Naive thymus-derived CD4-positive, alpha-beta T cell (primary cell): ENCODE measurements at regions not wholly inside any gene's neighbourhood (a gene's known extent, or its start where the extent isn't known, plus 50 kb on each side); places are given as distances from the start of the nearest gene placed in this dataset.

ENCODE experiments used
- ATAC-seq: fragments of 150-1000 bp; cut with Tn5 transposase; 2 replicates; pipeline ENCODE4 v1.10.0; 2021; ENCODE audit warnings: mild to moderate bottlenecking, moderate library complexity
- CTCF ChIA-PET: fragments of 350-600 bp; sonication (Branson Sonifier 250); formaldehyde crosslinking; loops from one replicate; lab custom pipeline; 2021; ENCODE audit warnings: antibody characterized with exemption; lab: Charles Lee
- POLR2A ChIA-PET: fragments of 350-600 bp; sonication (Branson Sonifier 250); formaldehyde crosslinking; loops from one replicate; lab custom pipeline; 2021; ENCODE audit warnings: antibody characterized with exemption, inconsistent platforms; lab: Charles Lee
- DNase-seq, 9 donors: peaks; one replicate each; pipeline versions ENCODE4 v3.0.0 to v3.0.0-alpha.2; 2020 to 2022; ENCODE audit warnings: mixed read lengths in 1 of 9
- H3K27ac ChIP-seq: one replicate; pipeline ENCODE4 v1.7.0; 2013; ENCODE audit warnings: mild to moderate bottlenecking, low read depth, low read length, moderate library complexity
- H3K27me3 ChIP-seq, 2 donors: one replicate each; pipeline ENCODE4 v1.7.0; 2013; ENCODE audit warnings: low read length in 2 of 2, mild to moderate bottlenecking in 2 of 2, moderate library complexity in 2 of 2; ENCODE audit not compliant: control insufficient read depth in 2 of 2, insufficient read depth in 2 of 2
- H3K36me3 ChIP-seq, 3 experiments: 1 replicate in 2 of 3; 2 replicates in 1 of 3; pipeline ENCODE4 v1.7.0; 2013; ENCODE audit warnings: low read length in 3 of 3, mild to moderate bottlenecking in 3 of 3, moderate library complexity in 1 of 3; ENCODE audit not compliant: insufficient read depth in 3 of 3, control insufficient read depth in 2 of 3
- H3K4me1 ChIP-seq, 2 donors: one replicate each; pipeline ENCODE4 v1.7.0; 2013; ENCODE audit warnings: low read length in 2 of 2, mild to moderate bottlenecking in 2 of 2, moderate library complexity in 1 of 2; ENCODE audit not compliant: control insufficient read depth in 2 of 2, insufficient read depth in 2 of 2
- H3K4me3 ChIP-seq: 2 replicates; pipeline ENCODE4 v1.7.0; 2013; ENCODE audit warnings: mild to moderate bottlenecking, low read length
- H3K9me3 ChIP-seq, 3 experiments: 1 replicate in 2 of 3; 2 replicates in 1 of 3; pipeline ENCODE4 v1.7.0; 2013; ENCODE audit warnings: low read length in 3 of 3; ENCODE audit not compliant: control insufficient read depth in 2 of 3
- H3K27ac Mint-ChIP-seq, 9 donors: one replicate each; pipeline ENCODE4 v1.8.0; 2020 to 2022; ENCODE audit warnings: mixed read lengths in 9 of 9, mild to moderate bottlenecking in 8 of 9, moderate library complexity in 5 of 9, inconsistent platforms in 2 of 9
- H3K27me3 Mint-ChIP-seq, 5 donors: one replicate each; pipeline ENCODE4 v1.8.0; 2021 to 2022; ENCODE audit warnings: mixed read lengths in 5 of 5, mild to moderate bottlenecking in 1 of 5
- H3K36me3 Mint-ChIP-seq, 5 donors: one replicate each; pipeline ENCODE4 v1.8.0; 2020 to 2022; ENCODE audit warnings: mixed read lengths in 5 of 5, mild to moderate bottlenecking in 3 of 5, inconsistent platforms in 1 of 5
- H3K4me1 Mint-ChIP-seq, 7 donors: one replicate each; pipeline ENCODE4 v1.8.0; 2020 to 2022; ENCODE audit warnings: mixed read lengths in 7 of 7, mild to moderate bottlenecking in 3 of 7, inconsistent platforms in 1 of 7
- H3K4me3 Mint-ChIP-seq, 10 donors: one replicate each; pipeline ENCODE4 v1.8.0; 2020 to 2022; ENCODE audit warnings: mild to moderate bottlenecking in 10 of 10, mixed read lengths in 10 of 10, moderate library complexity in 6 of 10, inconsistent platforms in 2 of 10
- H3K9me3 Mint-ChIP-seq, 11 donors: one replicate each; pipeline ENCODE4 v1.8.0; 2020 to 2022; ENCODE audit warnings: mixed read lengths in 11 of 11, mild to moderate bottlenecking in 4 of 11, inconsistent platforms in 1 of 11, moderate library complexity in 1 of 11
- intact Hi-C, 2 donors: fragments of 100-400 bp; cut with micrococcal nuclease; formaldehyde crosslinking; loops; one replicate each; pipeline ENCODE4 v1.15.1; 2023

DNA sequence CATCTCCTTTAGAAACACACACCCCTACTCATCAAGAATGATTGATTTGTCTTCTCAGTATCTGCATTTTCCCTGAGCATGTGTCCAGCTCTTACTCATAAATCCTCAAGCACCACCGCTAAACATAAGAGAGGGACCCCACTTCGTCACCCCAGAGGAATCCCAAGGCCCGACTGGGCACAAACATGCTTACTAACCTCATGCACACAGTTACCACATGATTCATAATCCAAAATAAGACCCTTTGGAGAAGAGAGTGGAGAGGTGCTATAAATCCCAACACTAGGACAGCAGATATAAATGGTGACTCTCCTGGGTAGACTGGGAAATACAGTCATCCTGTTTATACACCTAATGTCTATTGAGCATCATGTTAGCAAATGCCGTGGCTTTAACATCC, 843.2 kb upstream of the ID2 start:
- H3K4me1 Mint-ChIP-seq: peaks cover 14 to 37% (median 17%) of the 10 kb centered on the region in 7 donors
- no peak overlapping the region for H3K4me3 ChIP-seq
- H3K36me3 Mint-ChIP-seq: peaks cover 0 to 18% (median 4%) of the 10 kb centered on the region in 5 donors
- no peak for ATAC-seq
- CTCF ChIA-PET: no interaction called here
- POLR2A ChIA-PET: no interaction called here
- no peak overlapping the region for H3K4me3 Mint-ChIP-seq
- peaks cover 0 to 25% (median 3%) of the 10 kb centered on the region in 11 donors for H3K9me3 Mint-ChIP-seq
- no peaks in the 10 kb centered on the region for H3K27me3 Mint-ChIP-seq
- peaks cover 0 to 4% of the 10 kb centered on the region in 2 donors for H3K4me1 ChIP-seq
- intact Hi-C loops: no loop called here
- no peaks in the 10 kb centered on the region for H3K36me3 ChIP-seq
- H3K27me3 ChIP-seq: no peaks in the 10 kb centered on the region
- no peak for DNase-seq
- no peaks in the 10 kb centered on the region for H3K9me3 ChIP-seq
- no peak overlapping the region for H3K27ac ChIP-seq
- H3K27ac Mint-ChIP-seq: no peak overlapping the region

DNA sequence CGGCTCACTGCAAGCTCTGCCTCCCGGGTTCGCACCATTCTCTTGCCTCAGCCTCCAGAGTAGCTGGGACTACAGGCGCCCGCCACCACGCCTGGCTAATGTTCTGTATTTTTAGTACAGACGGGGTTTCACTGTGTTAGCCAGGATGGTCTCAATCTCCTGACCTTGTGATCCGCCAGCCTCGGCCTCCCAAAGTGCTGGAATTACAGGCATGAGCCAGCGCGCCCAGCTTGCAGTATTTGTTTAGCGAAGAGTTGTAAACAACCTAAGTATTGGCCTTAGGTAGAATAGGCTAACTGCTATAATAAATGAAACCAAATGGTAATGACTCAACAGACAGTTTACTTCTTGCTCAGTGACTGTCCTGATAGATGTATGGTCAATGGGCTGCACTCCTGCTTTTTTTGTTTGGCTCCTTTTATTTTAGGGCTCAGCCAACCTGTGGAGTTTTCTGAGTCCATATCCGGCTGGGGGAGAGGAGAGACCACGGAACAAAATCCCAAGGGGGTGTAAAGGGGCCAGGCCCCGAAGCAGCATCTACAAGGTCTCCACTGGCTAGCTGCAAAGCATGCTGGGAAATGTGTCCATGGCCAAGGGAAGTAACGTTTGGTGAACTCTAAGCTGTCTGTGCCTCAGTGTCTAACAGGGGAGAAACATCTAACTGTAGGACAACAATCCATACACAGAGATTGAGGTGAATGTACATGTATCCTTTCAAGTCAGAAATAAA, 841.0 kb upstream of the ID2 start:
- Mint-ChIP-seq H3K36me3 (peaks cover 0 to 13% (median 0%) of the 10 kb centered on the region in 5 donors), H3K4me1 (peaks cover 5 to 30% (median 7%) of the 10 kb centered on the region in 7 donors), H3K27ac (no peak overlapping the region), H3K4me3 (no peak overlapping the region), H3K9me3 (peaks cover 0 to 12% (median 0%) of the 10 kb centered on the region in 11 donors), H3K27me3 (peaks cover 0 to under 1% (median 0%) of the 10 kb centered on the region in 5 donors)
- Histone ChIP-seq H3K27me3 (no peaks in the 10 kb centered on the region), H3K36me3 (no peaks in the 10 kb centered on the region), H3K4me3 (no peak overlapping the region), H3K9me3 (no peaks in the 10 kb centered on the region), H3K27ac (no peak overlapping the region), H3K4me1 (no peaks in the 10 kb centered on the region)
- DNase-seq (no peak), ATAC-seq (no peak)
- intact Hi-C loops: no loop called here
- POLR2A ChIA-PET: no interaction called here
- CTCF ChIA-PET: no interaction called here

DNA sequence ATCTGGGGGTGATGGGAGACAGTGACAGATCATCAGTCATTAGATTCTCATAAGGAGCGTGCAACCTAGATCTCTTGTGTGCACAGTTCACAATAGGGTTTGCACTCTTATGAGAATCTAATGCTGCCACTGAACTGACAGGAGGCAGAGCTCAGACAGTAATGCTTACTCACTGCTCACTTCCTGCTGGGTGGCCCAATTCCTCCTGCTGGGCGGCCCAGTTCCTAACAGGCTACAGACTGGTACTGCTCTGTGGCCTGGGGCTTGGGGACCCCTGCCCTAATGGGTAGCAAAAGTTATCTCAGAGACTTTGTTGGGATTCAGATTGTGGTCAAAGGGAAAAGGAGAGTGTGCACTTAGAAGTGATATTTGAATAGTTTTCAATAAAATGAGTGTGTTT, 840.1 kb upstream of the ID2 start:
- CTCF ChIA-PET: no interaction called here
- Mint-ChIP-seq H3K36me3 (peaks cover 0 to 8% (median 0%) of the 10 kb centered on the region in 5 donors), H3K4me3 (no peak overlapping the region), H3K27me3 (peaks cover 0 to 3% (median 0%) of the 10 kb centered on the region in 5 donors), H3K9me3 (peaks cover 0 to 11% (median 0%) of the 10 kb centered on the region in 11 donors), H3K27ac (peak overlapping the region in 1 of 9 donors; percentile 78), H3K4me1 (peaks cover 0 to 24% (median 0%) of the 10 kb centered on the region in 7 donors)
- POLR2A ChIA-PET: no interaction called here
- H3K27ac ChIP-seq: no peak overlapping the region
- H3K4me1 ChIP-seq: no peaks in the 10 kb centered on the region
- H3K4me3 ChIP-seq: no peak overlapping the region
- ATAC-seq (peak; percentile 64), DNase-seq (no peak)
- H3K27me3 ChIP-seq: no peaks in the 10 kb centered on the region
- H3K9me3 ChIP-seq: no peaks in the 10 kb centered on the region
- H3K36me3 ChIP-seq: no peaks in the 10 kb centered on the region
- intact Hi-C loops: no loop called here

DNA sequence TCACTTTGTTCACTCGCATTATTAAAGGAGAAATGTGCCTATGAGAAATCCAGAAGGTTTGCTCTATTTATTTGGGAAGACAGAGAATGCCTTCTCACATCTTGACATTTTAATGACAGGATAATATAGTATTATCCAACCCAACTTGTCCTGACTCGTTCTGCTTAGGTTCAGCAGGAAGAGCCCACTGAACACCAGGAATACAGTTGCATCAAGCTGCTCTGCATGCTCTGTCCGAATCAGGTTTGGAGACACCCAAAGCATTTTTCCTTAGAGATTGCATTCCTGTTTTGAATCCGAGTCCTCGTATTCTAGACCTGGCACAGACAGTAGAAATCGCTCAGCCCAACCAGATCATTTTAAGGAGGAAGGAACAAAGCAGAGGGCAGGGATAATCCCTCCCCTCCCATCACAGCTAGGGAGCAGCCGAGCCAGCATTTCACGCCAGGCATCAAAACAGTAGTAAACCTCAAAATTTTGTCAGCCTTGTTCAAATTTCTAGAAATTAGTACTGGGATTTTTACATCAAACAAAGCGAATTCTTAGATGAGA, 837.4 kb upstream of the ID2 start:
- intact Hi-C loops: no loop called here
- Mint-ChIP-seq H3K36me3 (peaks cover 0 to 5% (median 0%) of the 10 kb centered on the region in 5 donors), H3K27me3 (peaks cover 0 to 3% (median 0%) of the 10 kb centered on the region in 5 donors), H3K4me1 (peaks cover 0 to 44% (median 10%) of the 10 kb centered on the region in 7 donors), H3K4me3 (no peak overlapping the region), H3K27ac (peak overlapping the region in 1 of 9 donors; percentile 1), H3K9me3 (peaks cover 0 to 11% (median 0%) of the 10 kb centered on the region in 11 donors)
- no peaks in the 10 kb centered on the region for H3K36me3 ChIP-seq
- ChIA-PET POLR2A (no interaction called here), CTCF (no interaction called here)
- ATAC-seq (no peak), DNase-seq (no peak)
- H3K4me3 ChIP-seq: no peak overlapping the region
- no peaks in the 10 kb centered on the region for H3K27me3 ChIP-seq
- no peaks in the 10 kb centered on the region for H3K4me1 ChIP-seq
- H3K27ac ChIP-seq: no peak overlapping the region
- H3K9me3 ChIP-seq: no peaks in the 10 kb centered on the region

GRCh38 chr2:7845332-7845731, 836.5 kb upstream of the ID2 start:
- POLR2A ChIA-PET: no interaction called here
- Mint-ChIP-seq H3K9me3 (peaks cover 0 to 6% (median 0%) of the 10 kb centered on the region in 11 donors), H3K4me1 (peaks cover 0 to 48% (median 10%) of the 10 kb centered on the region in 7 donors), H3K27me3 (peaks cover 0 to 3% (median 0%) of the 10 kb centered on the region in 5 donors), H3K4me3 (no peak overlapping the region), H3K27ac (no peak overlapping the region), H3K36me3 (peaks cover 0 to 5% (median 0%) of the 10 kb centered on the region in 5 donors)
- H3K4me3 ChIP-seq: no peak overlapping the region
- no peaks in the 10 kb centered on the region for H3K27me3 ChIP-seq
- CTCF ChIA-PET: no interaction called here
- H3K36me3 ChIP-seq: no peaks in the 10 kb centered on the region
- no peaks in the 10 kb centered on the region for H3K4me1 ChIP-seq
- intact Hi-C loops: no loop called here
- H3K27ac ChIP-seq: no peak overlapping the region
- no peak for ATAC-seq
- DNase-seq: no peak
- H3K9me3 ChIP-seq: no peaks in the 10 kb centered on the region

DNA sequence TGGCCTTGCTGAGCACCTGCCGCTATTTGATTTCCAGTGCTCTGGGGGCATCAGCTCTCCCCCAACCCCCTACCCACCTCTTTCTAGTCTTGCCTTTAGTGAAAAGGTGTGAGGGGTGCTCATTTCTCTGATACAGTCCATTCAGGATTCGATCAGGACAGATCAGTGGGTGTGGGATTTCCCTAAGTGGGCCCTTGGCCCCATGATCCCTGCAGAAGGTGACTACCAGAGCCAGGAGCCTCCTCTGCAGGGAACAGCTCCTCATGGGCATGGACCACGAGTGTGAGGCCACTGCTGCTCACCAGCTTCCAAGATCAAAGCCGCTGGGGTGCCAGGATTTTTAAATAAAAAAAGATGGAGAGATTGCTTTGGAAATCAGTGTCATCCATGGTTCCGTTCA, 835.2 kb upstream of the ID2 start:
- H3K27ac Mint-ChIP-seq: no peak overlapping the region
- H3K27ac ChIP-seq: no peak overlapping the region
- H3K27me3 Mint-ChIP-seq: peaks cover 0 to 3% (median 0%) of the 10 kb centered on the region in 5 donors
- ChIA-PET CTCF (no interaction called here), POLR2A (interaction anchor here (0.6 kb wide), 1 partner anchor 94 kb away, joined by 3 read pairs; no protein-coding TSS in a partner anchor)
- no peaks in the 10 kb centered on the region for H3K36me3 ChIP-seq
- no peak overlapping the region for H3K4me3 ChIP-seq
- intact Hi-C loops: no loop called here
- H3K4me3 Mint-ChIP-seq: no peak overlapping the region
- H3K27me3 ChIP-seq: no peaks in the 10 kb centered on the region
- H3K36me3 Mint-ChIP-seq: peaks cover 0 to 1% (median 0%) of the 10 kb centered on the region in 5 donors
- no peaks in the 10 kb centered on the region for H3K4me1 ChIP-seq
- no peak for DNase-seq
- H3K9me3 ChIP-seq: no peaks in the 10 kb centered on the region
- no peak for ATAC-seq
- peaks cover 0 to 39% (median 7%) of the 10 kb centered on the region in 7 donors for H3K4me1 Mint-ChIP-seq
- H3K9me3 Mint-ChIP-seq: peaks cover 0 to 2% (median 0%) of the 10 kb centered on the region in 11 donors
